ENCODE measurements at regions not wholly inside any gene's neighbourhood (a gene's known extent, or its start where the extent isn't known, plus 50 kb on each side); places are given as distances from the start of the nearest gene placed in this dataset.

- intact Hi-C loops (cut with micrococcal nuclease), result loop anchor here (2.0 kb wide), 1 partner anchor 14 kb away; no protein-coding TSS in a partner anchor
- Histone ChIP-seq H3K9ac (replicated peaks; ENCODE audit: extremely low read depth, insufficient read depth, low read length) (no peak overlapping the region), H2AFZ (ENCODE audit: low read depth, low read length) (no peak overlapping the region), H3K27me3 (ENCODE audit: control insufficient read depth in 2 of 2, insufficient read depth in 2 of 2, low read length in 2 of 2) (no peaks in the 10 kb centered on the region), H3K4me1 (ENCODE audit: control insufficient read depth, extremely low read depth, insufficient read depth, low read length) (peaks cover 4% of the 10 kb centered on the region), H4K20me1 (replicated peaks; ENCODE audit: control insufficient read depth, extremely low read depth, insufficient read depth, low read length) (no peaks in the 10 kb centered on the region), H3K36me3 (ENCODE audit: control insufficient read depth in 2 of 2, extremely low read depth in 1 of 2, insufficient read depth in 2 of 2, low read length in 2 of 2) (peaks cover 0 to 2% of the 10 kb centered on the region in 2 experiments), H3K4me2 (ENCODE audit: insufficient read depth, low read length) (no peak overlapping the region), H3K79me2 (ENCODE audit: control insufficient read depth, insufficient read depth, low read length) (no peaks in the 10 kb centered on the region), H3K9me1 (replicated peaks; ENCODE audit: control insufficient read depth, extremely low read depth, insufficient read depth, low read length) (no peaks in the 10 kb centered on the region), H3K9me3 (replicated peaks; ENCODE audit: control insufficient read depth, insufficient read depth, low read length) (no peaks in the 10 kb centered on the region), H3K4me3 (replicated peaks in 1 of 3; ENCODE audit: insufficient read depth in 1 of 3, low read depth in 1 of 3, low read length in 3 of 3) (no peak overlapping the region), H3K27ac (ENCODE audit: insufficient read depth, low read depth, low read length) (peak overlapping the region; percentile 22)
- FAIRE-seq (no peak), DNase-seq (ENCODE audit: low read depth, low spot score) (peak; percentile 22)
- dilution Hi-C loops (cut with MboI; ENCODE audit: extremely low pct_ligation_motif_present, low sequenced_read_pairs), result no loop called here
- ChIA-PET POLR2A (no interaction called here), CTCF (no interaction called here)
- BruUV-seq (replicated peaks), result no TSS peak
- TF ChIP-seq MYC (IDR thresholded peaks at IDR 0.05; ENCODE audit: low read depth, low read length) (no peak), JUN (IDR thresholded peaks at IDR 0.05; ENCODE audit: borderline replicate concordance, insufficient read depth, insufficient read length, low read depth) (peak; percentile 13), MAX (IDR thresholded peaks at IDR 0.05; ENCODE audit: insufficient read depth, insufficient read length) (no peak), POLR2AphosphoS5 (IDR thresholded peaks at IDR 0.05; ENCODE audit: insufficient read depth, low read depth, low read length) (no peak), CTCF (IDR thresholded peaks at IDR 0.05; ENCODE audit: extremely low read depth in 1 of 2, insufficient read depth in 1 of 2, low read depth in 1 of 2, low read length in 2 of 2) (no peak)
Observed at GRCh38 chr14:100988411-100988900, 84.9 kb upstream of the RTL1 start.

- CTCF ChIA-PET, result no interaction called here
- TF ChIP-seq GATA2 (IDR thresholded peaks at IDR 0.05; ENCODE audit: insufficient read depth, insufficient read length, low read depth, low read length) (no peak), POLR2A (IDR thresholded peaks at IDR 0.05; ENCODE audit: low read depth, low read length) (no peak), MYC (IDR thresholded peaks at IDR 0.05; ENCODE audit: low read depth, low read length) (no peak), FOS (IDR thresholded peaks at IDR 0.05; ENCODE audit: borderline replicate concordance, insufficient read depth, low read length) (no peak)
- Histone ChIP-seq H3K36me3 (ENCODE audit: control insufficient read depth in 2 of 2, extremely low read depth in 1 of 2, insufficient read depth in 2 of 2, low read length in 2 of 2) (peaks cover 0 to 2% of the 10 kb centered on the region in 2 experiments), H3K27ac (ENCODE audit: insufficient read depth, low read depth, low read length) (no peak overlapping the region), H2AFZ (ENCODE audit: low read depth, low read length) (no peak overlapping the region), H3K9me1 (replicated peaks; ENCODE audit: control insufficient read depth, extremely low read depth, insufficient read depth, low read length) (no peaks in the 10 kb centered on the region), H3K4me3 (replicated peaks in 1 of 3; ENCODE audit: insufficient read depth in 1 of 3, low read depth in 1 of 3, low read length in 3 of 3) (no peak overlapping the region), H3K9ac (replicated peaks; ENCODE audit: extremely low read depth, insufficient read depth, low read length) (no peak overlapping the region), H3K27me3 (ENCODE audit: control insufficient read depth in 2 of 2, insufficient read depth in 2 of 2, low read length in 2 of 2) (no peaks in the 10 kb centered on the region), H4K20me1 (replicated peaks; ENCODE audit: control insufficient read depth, extremely low read depth, insufficient read depth, low read length) (no peaks in the 10 kb centered on the region), H3K79me2 (ENCODE audit: control insufficient read depth, insufficient read depth, low read length) (no peaks in the 10 kb centered on the region), H3K4me2 (ENCODE audit: insufficient read depth, low read length) (no peak overlapping the region), H3K4me1 (ENCODE audit: control insufficient read depth, extremely low read depth, insufficient read depth, low read length) (peaks cover 7% of the 10 kb centered on the region), H3K9me3 (replicated peaks; ENCODE audit: control insufficient read depth, insufficient read depth, low read length) (no peaks in the 10 kb centered on the region)
- BruUV-seq (replicated peaks), result no TSS peak
- DNase-seq (ENCODE audit: low read depth, low spot score) (no peak), FAIRE-seq (no peak)
- POLR2A ChIA-PET, result no interaction called here
- dilution Hi-C loops (cut with MboI; ENCODE audit: extremely low pct_ligation_motif_present, low sequenced_read_pairs) (no loop called here), intact Hi-C loops (cut with micrococcal nuclease) (loop anchor here (2.0 kb wide), 1 partner anchor 14 kb away; no protein-coding TSS in a partner anchor)
Observed at GRCh38 chr14:100988956-100989355, 85.4 kb upstream of the RTL1 start.

Data from endothelial cell of umbilical vein (primary cell).